Immature natural killer cell (primary cell): ENCODE measurements at regions not wholly inside any gene's neighbourhood (a gene's known extent, or its start where the extent isn't known, plus 50 kb on each side); places are given as distances from the start of the nearest gene placed in this dataset.

Experiments used
- DNase-seq, 3 donors: peaks; one replicate each; pipeline ENCODE4 v3.0.0; 2022; ENCODE audit warnings: mixed read lengths in 1 of 3
- H3K27ac Mint-ChIP-seq, 6 donors: one replicate each; pipeline ENCODE4 v1.8.0; 2020; ENCODE audit warnings: mixed read lengths in 6 of 6, mild to moderate bottlenecking in 5 of 6, inconsistent platforms in 4 of 6, moderate library complexity in 3 of 6
- H3K27me3 Mint-ChIP-seq, 3 donors: one replicate each; pipeline ENCODE4 v1.8.0; 2020 to 2021; ENCODE audit warnings: low read depth in 3 of 3, mild to moderate bottlenecking in 3 of 3, mixed read lengths in 3 of 3, moderate library complexity in 3 of 3, inconsistent platforms in 1 of 3
- H3K36me3 Mint-ChIP-seq, 3 donors: one replicate each; pipeline ENCODE4 v1.8.0; 2020; ENCODE audit warnings: mixed read lengths in 3 of 3, inconsistent platforms in 2 of 3, mild to moderate bottlenecking in 2 of 3
- H3K4me1 Mint-ChIP-seq, 2 donors: one replicate each; pipeline ENCODE4 v1.8.0; 2020; ENCODE audit warnings: inconsistent platforms in 2 of 2, mild to moderate bottlenecking in 2 of 2, mixed read lengths in 2 of 2, moderate library complexity in 1 of 2
- H3K4me3 Mint-ChIP-seq, 5 donors: one replicate each; pipeline ENCODE4 v1.8.0; 2020; ENCODE audit warnings: mild to moderate bottlenecking in 5 of 5, mixed read lengths in 5 of 5, inconsistent platforms in 3 of 5, moderate library complexity in 3 of 5
- H3K9me3 Mint-ChIP-seq, 6 donors: one replicate each; pipeline ENCODE4 v1.8.0; 2020; ENCODE audit warnings: mild to moderate bottlenecking in 6 of 6, mixed read lengths in 6 of 6, inconsistent platforms in 4 of 6, moderate library complexity in 3 of 6

GRCh38 chr17:79441356-79442160, 169.3 kb downstream of the RBFOX3 start:
- Mint-ChIP-seq H3K9me3 (peaks cover 0 to 2% (median 0%) of the 10 kb centered on the region in 6 donors), H3K4me3 (no peak overlapping the region), H3K36me3 (no peaks in the 10 kb centered on the region), H3K4me1 (no peaks in the 10 kb centered on the region), H3K27ac (no peak overlapping the region), H3K27me3 (peaks cover 0 to 3% (median 1%) of the 10 kb centered on the region in 3 donors)
- no peak for DNase-seq

DNA sequence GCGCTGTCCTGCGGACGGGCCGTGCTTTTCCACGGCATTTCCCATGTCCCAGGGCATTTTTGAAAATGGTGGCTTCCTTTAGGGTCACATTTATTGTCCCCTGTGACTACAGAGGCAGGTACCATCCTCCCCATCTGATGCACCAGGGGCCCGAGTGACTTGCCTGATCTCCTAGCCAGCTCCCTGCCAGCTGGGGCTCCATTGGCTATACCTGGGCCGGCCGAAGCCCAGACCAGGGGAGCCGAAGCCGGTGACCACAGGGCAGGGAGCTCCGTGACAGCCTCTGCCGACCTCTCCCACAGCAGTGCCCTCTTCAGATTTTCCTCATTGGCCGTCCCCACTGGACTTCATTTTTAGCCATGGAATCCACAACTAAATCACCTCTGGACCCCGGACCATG, 170.6 kb downstream of the RBFOX3 start:
- DNase-seq, result no peak
- H3K4me1 Mint-ChIP-seq, result no peaks in the 10 kb centered on the region
- H3K4me3 Mint-ChIP-seq, result no peak overlapping the region
- peaks cover 0 to 2% (median 0%) of the 10 kb centered on the region in 6 donors for H3K9me3 Mint-ChIP-seq
- H3K27me3 Mint-ChIP-seq, result peaks cover 0 to 1% (median 1%) of the 10 kb centered on the region in 3 donors
- H3K27ac Mint-ChIP-seq, result no peak overlapping the region
- H3K36me3 Mint-ChIP-seq, result no peaks in the 10 kb centered on the region

DNA sequence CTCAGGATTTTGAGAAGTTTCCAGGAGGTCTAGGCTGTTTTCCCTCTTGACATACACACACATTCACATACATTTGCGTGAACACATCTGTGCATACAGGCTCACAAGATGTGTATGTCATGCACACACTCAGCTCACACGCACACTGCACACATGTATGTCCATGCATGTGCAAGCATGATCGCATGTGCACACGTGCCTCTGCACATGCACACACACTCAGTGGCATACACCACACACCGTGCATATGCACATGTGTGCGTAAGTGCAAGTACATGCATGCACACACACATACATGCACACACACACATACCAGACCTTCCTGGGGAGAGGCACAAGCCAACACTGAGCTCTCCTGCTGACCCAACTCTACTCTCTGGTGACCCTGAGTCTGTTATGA, 171.4 kb downstream of the RBFOX3 start:
- H3K36me3 Mint-ChIP-seq, result no peaks in the 10 kb centered on the region
- no peak overlapping the region for H3K4me3 Mint-ChIP-seq
- no peaks in the 10 kb centered on the region for H3K4me1 Mint-ChIP-seq

DNA sequence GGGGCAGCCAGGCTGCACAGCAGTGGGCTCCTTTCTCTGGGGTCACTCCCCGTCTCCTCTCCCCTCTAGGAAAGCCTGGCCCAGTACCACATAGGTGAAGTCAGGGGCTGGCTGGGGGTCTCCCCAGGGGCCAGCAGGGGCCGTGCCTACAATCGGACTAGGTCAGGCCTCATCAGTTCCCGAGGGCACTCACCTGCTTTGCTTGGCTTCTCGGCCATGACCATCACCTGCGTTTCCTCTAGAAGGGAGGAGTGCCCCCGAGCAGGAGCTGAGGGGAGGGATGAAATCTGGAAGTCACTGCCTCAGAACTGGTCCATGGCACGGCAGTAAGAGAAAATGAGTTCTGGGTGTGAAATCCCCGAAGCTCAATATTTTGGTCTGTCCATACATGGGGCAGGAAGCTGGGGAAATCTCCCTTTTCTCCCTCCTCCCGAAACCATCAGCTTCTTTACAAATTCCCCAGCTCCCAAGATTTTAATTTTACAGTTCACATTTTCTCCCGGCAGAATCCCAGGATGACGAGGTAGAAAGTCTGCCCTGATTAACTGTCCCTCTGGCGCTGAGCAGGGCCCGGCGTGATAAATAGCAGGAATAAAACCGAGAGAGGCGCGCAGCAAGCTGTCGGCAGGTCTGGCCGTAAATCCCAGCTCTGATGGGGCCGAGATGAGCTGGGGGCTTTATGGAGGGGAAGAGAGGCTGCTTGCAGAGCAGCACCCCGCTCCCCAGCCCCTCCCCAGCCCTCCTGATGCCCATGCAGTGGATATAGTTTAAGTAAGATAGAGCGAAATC, 172.1 kb downstream of the RBFOX3 start:
- Mint-ChIP-seq H3K27ac (peak overlapping the region in 1 of 6 donors; percentile 15), H3K4me1 (no peaks in the 10 kb centered on the region), H3K4me3 (no peak overlapping the region), H3K9me3 (peaks cover 0 to 2% (median 0%) of the 10 kb centered on the region in 6 donors), H3K27me3 (peaks cover 0 to 2% (median 1%) of the 10 kb centered on the region in 3 donors), H3K36me3 (no peaks in the 10 kb centered on the region)
- no peak for DNase-seq

More for the DNA sequence above, 171.4 kb downstream of the RBFOX3 start:
- Mint-ChIP-seq H3K27ac (no peak overlapping the region), H3K9me3 (peaks cover 0 to 2% (median 0%) of the 10 kb centered on the region in 6 donors), H3K27me3 (peaks cover 0 to 1% (median 1%) of the 10 kb centered on the region in 3 donors)
- DNase-seq, result no peak

DNA sequence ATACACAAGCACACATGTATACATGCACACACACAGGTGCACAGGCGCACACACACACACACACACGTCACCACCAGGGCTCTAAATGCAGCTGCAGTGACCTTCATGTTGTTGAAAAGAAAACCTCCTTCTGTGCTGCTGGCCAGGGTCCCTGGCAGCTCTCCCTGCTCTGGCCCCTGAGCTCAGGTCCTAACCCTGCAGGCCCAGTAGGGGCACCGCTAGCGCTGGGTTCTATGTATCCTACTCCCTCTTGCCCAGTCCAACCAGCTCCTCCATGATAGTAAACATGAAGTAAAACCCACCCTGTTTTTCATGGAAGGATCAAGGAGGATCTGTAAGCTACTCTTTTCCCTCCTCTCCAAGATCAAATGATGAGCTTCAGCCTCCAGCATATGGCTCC, 172.8 kb downstream of the RBFOX3 start:
- no peaks in the 10 kb centered on the region for H3K36me3 Mint-ChIP-seq
- peaks cover 0 to 3% (median 1%) of the 10 kb centered on the region in 3 donors for H3K27me3 Mint-ChIP-seq
- no peak overlapping the region for H3K27ac Mint-ChIP-seq
- no peak for DNase-seq
- peaks cover 0 to 2% (median 0%) of the 10 kb centered on the region in 6 donors for H3K9me3 Mint-ChIP-seq
- no peaks in the 10 kb centered on the region for H3K4me1 Mint-ChIP-seq
- no peak overlapping the region for H3K4me3 Mint-ChIP-seq

- no peak overlapping the region for H3K4me3 Mint-ChIP-seq
- H3K27me3 Mint-ChIP-seq, result peaks cover under 1 to 3% (median 1%) of the 10 kb centered on the region in 3 donors
- peaks cover 0 to 2% (median 0%) of the 10 kb centered on the region in 6 donors for H3K9me3 Mint-ChIP-seq
- DNase-seq, result no peak
- no peak overlapping the region for H3K27ac Mint-ChIP-seq
- H3K36me3 Mint-ChIP-seq, result no peaks in the 10 kb centered on the region
- no peaks in the 10 kb centered on the region for H3K4me1 Mint-ChIP-seq
Measured at GRCh38 chr17:79437081-79437480, 173.8 kb downstream of the RBFOX3 start.

- Mint-ChIP-seq H3K9me3 (peaks cover 0 to 2% (median 0%) of the 10 kb centered on the region in 6 donors), H3K4me3 (no peak overlapping the region), H3K27ac (no peak overlapping the region), H3K4me1 (no peaks in the 10 kb centered on the region), H3K27me3 (peaks cover 1 to 3% (median 2%) of the 10 kb centered on the region in 3 donors), H3K36me3 (no peaks in the 10 kb centered on the region)
- no peak for DNase-seq
Measured at GRCh38 chr17:79435962-79436361, 174.9 kb downstream of the RBFOX3 start.

- Mint-ChIP-seq H3K4me1 (no peaks in the 10 kb centered on the region), H3K9me3 (peaks cover 0 to 2% (median 0%) of the 10 kb centered on the region in 6 donors), H3K27me3 (peaks cover 1 to 5% (median 2%) of the 10 kb centered on the region in 3 donors), H3K36me3 (no peaks in the 10 kb centered on the region), H3K27ac (no peak overlapping the region), H3K4me3 (no peak overlapping the region)
- DNase-seq, result no peak
Measured at GRCh38 chr17:79435296-79435695, 175.6 kb downstream of the RBFOX3 start.

DNA sequence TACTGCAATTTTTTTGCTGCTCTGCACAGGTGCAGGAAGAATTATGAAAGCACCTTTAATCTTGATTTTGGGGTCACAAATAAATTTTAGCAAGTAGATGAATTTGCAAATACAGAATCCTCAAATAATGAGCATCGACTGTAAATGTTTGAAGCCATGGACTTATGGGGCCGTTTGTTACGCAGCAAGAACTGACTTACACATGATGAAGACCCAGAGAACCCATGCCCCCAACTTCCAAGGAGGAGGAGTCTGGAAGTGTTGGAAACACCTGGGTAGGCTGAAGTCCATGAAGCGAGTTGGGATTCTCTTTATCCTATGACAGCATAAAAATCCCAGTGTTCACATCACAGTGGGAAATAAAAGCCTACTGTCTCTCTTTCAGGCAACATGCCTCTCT, 176.6 kb downstream of the RBFOX3 start:
- Mint-ChIP-seq H3K4me1 (no peaks in the 10 kb centered on the region), H3K27me3 (peaks cover 0 to 5% (median 2%) of the 10 kb centered on the region in 3 donors), H3K9me3 (peaks cover 0 to 2% (median 0%) of the 10 kb centered on the region in 6 donors), H3K4me3 (no peak overlapping the region), H3K27ac (no peak overlapping the region), H3K36me3 (no peaks in the 10 kb centered on the region)
- no peak for DNase-seq

DNA sequence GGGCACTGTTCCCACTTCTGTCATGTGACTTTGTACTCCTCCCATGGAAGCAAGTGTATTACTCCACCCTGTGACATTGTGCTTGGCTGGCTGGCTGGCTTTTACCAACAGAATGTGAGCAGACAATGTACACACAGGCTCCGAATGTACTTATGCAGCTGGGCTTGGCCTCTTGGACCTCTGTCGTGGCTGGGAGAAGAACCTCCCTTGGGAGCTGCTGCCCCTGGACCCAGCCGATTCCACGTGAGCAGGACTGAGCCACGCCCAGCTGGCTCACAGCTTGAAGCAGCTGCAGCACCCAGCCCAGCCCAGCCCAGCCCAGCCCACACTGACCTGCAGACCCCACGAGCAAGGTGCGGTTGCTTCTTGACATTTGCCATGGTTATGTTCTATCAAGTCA, 177.5 kb downstream of the RBFOX3 start:
- H3K36me3 Mint-ChIP-seq, result no peaks in the 10 kb centered on the region
- H3K27ac Mint-ChIP-seq, result no peak overlapping the region
- H3K4me1 Mint-ChIP-seq, result no peaks in the 10 kb centered on the region
- H3K4me3 Mint-ChIP-seq, result no peak overlapping the region
- DNase-seq, result no peak
- H3K9me3 Mint-ChIP-seq, result peaks cover 0 to 2% (median 0%) of the 10 kb centered on the region in 6 donors
- peaks cover 2 to 5% (median 3%) of the 10 kb centered on the region in 3 donors for H3K27me3 Mint-ChIP-seq

DNA sequence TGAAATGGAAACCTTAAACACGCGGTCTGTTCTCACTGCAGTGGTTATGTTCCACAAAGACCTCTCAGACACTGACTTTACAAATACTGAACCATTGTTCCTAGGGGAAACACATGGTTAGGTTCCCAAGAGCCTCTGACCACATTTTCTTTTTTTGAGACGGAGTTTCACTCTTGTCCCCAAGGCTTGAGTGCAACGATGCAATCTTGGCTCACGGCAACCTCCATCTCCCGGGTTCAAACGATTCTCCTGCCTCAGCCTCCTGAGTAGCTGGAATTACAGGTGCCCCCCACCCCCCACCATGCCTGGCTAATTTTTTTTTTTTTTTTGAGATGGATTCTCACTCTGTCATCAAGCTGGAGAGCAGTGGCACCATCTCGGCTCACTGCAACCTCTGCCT, 179.7 kb downstream of the RBFOX3 start:
- Mint-ChIP-seq H3K4me3 (no peak overlapping the region), H3K9me3 (no peaks in the 10 kb centered on the region), H3K27ac (no peak overlapping the region), H3K27me3 (peaks cover 2 to 5% (median 3%) of the 10 kb centered on the region in 3 donors), H3K36me3 (no peaks in the 10 kb centered on the region), H3K4me1 (no peaks in the 10 kb centered on the region)
- no peak for DNase-seq

DNA sequence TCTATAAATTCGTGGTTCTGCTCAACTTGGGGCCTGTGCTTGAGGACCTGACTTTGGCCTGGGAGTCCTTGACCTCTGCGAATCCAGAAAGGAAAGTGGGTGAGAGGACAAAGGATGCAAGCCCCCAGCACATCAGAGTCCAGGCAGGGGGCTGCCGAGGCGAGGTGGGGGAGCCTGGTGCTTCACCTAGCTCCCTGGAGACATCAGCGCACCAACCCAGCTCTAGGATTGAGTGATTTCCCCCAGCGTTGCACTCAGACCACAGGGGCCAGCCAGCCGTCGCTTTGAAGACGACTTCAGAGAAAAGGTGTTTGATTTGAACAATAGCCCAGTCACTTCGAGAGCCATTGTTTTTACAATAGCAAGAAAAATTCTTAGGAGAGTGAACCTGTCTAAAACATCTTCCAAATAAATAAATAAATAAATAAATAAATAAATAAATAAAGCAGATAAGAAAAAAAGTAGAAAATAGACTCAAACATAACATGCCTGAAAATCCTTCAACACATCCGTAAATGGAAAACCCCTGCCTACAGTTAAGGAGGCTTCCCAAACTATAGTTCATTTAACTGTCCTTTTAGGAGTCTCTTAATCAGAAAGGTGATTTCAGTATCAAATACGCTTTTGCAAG, 180.9 kb downstream of the RBFOX3 start:
- Mint-ChIP-seq H3K9me3 (no peaks in the 10 kb centered on the region), H3K27ac (no peak overlapping the region), H3K4me1 (no peaks in the 10 kb centered on the region), H3K36me3 (no peaks in the 10 kb centered on the region), H3K27me3 (peaks cover 2 to 5% (median 5%) of the 10 kb centered on the region in 3 donors), H3K4me3 (no peak overlapping the region)
- no peak for DNase-seq

DNA sequence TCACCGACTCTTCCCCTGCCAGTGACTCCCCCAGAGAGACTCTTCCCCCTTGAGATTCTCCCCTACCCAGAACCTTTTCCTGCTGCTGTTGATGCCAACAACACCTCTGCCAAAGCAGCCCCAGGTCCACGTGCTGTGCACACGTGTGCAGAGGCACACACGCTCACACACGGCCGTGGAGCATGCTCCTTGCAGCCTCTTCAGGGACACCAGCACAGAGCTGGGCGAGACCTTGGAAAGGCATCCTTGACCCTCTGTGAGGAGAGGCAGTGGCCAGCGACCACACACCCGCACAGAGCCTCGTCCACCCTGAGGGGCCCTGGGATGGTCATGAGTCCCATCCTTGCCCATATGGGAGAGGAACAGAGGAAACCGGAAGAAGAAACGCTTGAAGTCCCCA, 181.9 kb downstream of the RBFOX3 start:
- H3K36me3 Mint-ChIP-seq, result no peaks in the 10 kb centered on the region
- H3K4me3 Mint-ChIP-seq, result no peak overlapping the region
- no peaks in the 10 kb centered on the region for H3K9me3 Mint-ChIP-seq
- no peak for DNase-seq
- H3K27ac Mint-ChIP-seq, result no peak overlapping the region
- H3K27me3 Mint-ChIP-seq, result peaks cover 3 to 5% (median 5%) of the 10 kb centered on the region in 3 donors
- H3K4me1 Mint-ChIP-seq, result no peaks in the 10 kb centered on the region
